ENCODE measurements at regions not wholly inside any gene's neighbourhood (a gene's known extent, or its start where the extent isn't known, plus 50 kb on each side); places are given as distances from the start of the nearest gene placed in this dataset.

GRCh38 chr2:16223841-16224177 is 283.5 kb downstream of the MYCN start:
- TF ChIP-seq RBBP5 (IDR thresholded peaks at IDR 0.05; ENCODE audit: borderline replicate concordance, low read depth, low read length) (no peak), E2F6 (IDR thresholded peaks at IDR 0.05) (no peak), YY1 (IDR thresholded peaks at IDR 0.05; ENCODE audit: low read depth, low read length) (no peak), SAP30 (IDR thresholded peaks at IDR 0.05; ENCODE audit: insufficient read depth, insufficient replicate concordance, low read length) (no peak), FOSL1 (IDR thresholded peaks at IDR 0.05; ENCODE audit: insufficient read depth, low read depth, low read length) (no peak), CREB1 (IDR thresholded peaks at IDR 0.05) (no peak), TAF1 (IDR thresholded peaks at IDR 0.05; ENCODE audit: low read depth, low read length) (no peak)
- no peak overlapping the region for H2BK20ac ChIP-seq (ENCODE audit: low read length)
- no peaks in the 10 kb centered on the region for H3K23me2 ChIP-seq (ENCODE audit: low read depth, low read length)
- no peak overlapping the region for H3K56ac ChIP-seq (replicated peaks; ENCODE audit: insufficient read length, low read depth, low read length)
- no peak overlapping the region for H2BK15ac ChIP-seq (ENCODE audit: low read length)
- no peak overlapping the region for H2AFZ ChIP-seq (ENCODE audit: low read length)
- H4K5ac ChIP-seq (ENCODE audit: insufficient read length, low read depth, low read length) = no peak overlapping the region
- no peaks in the 10 kb centered on the region for H3K79me1 ChIP-seq (ENCODE audit: low read depth, low read length)
- no peaks in the 10 kb centered on the region for H3K79me2 ChIP-seq (ENCODE audit: control insufficient read depth in 1 of 2, insufficient read depth in 2 of 2, low read length in 2 of 2)
- no peak overlapping the region; the same call in 1 of the 2 replicates for H4K8ac ChIP-seq (ENCODE audit: extremely low read depth, insufficient read depth, low read length)
- H3K4me3 ChIP-seq (ENCODE audit: extremely low read depth in 1 of 4, insufficient read depth in 2 of 4, low read depth in 3 of 4, low read length in 4 of 4) = no peak overlapping the region
- peak overlapping the region; percentile 76; the same call in 1 of the 2 replicates for H3K18ac ChIP-seq (ENCODE audit: extremely low read depth, low read length)
- no peak overlapping the region for H3K14ac ChIP-seq (ENCODE audit: insufficient read length)
- no peaks in the 10 kb centered on the region for H4K20me1 ChIP-seq (replicated peaks in 1 of 2; ENCODE audit: control insufficient read depth in 1 of 2, insufficient read depth in 2 of 2, low read length in 2 of 2)
- FAIRE-seq (no peak), DNase-seq (ENCODE audit: low read depth in 1 of 2, low spot score in 2 of 2) (no peak)
- no peak overlapping the region for H3K9ac ChIP-seq (replicated peaks in 1 of 4; ENCODE audit: extremely low read depth in 1 of 4, low read depth in 3 of 4, low read length in 3 of 4)
- ChIA-PET POLR2A (ENCODE audit: partially characterized antibody) (interaction anchor here (1.1 kb wide), 1 partner anchor 284 kb away, joined by 3 read pairs; no protein-coding TSS in a partner anchor), CTCF (ENCODE audit: partially characterized antibody) (interaction anchor here (0.8 to 1.1 kb wide), 2 partner anchors 28 to 58 kb away, joined by 3 read pairs; no protein-coding TSS in a partner anchor)
- 68% methylated on average over 3 of the region's 3 CpGs; no CpG with 5 or more reads in 1 of the 2 experiments for WGBS, 2 experiments (ENCODE audit: extremely low coverage in 1 of 2, insufficient coverage in 1 of 2, insufficient read length in 1 of 2, insufficient replicate concordance in 2 of 2, low coverage in 1 of 2, low lambda C conversion rate in 2 of 2, missing lambda C conversion rate in 1 of 2)
- H4K91ac ChIP-seq (replicated peaks; ENCODE audit: insufficient read length, low read length) = peak overlapping the region; percentile 47
- H3K27me3 ChIP-seq (replicated peaks in 1 of 4; ENCODE audit: control insufficient read depth in 3 of 4, extremely low read depth in 1 of 4, insufficient read depth in 3 of 4, low read length in 3 of 4) = no peaks in the 10 kb centered on the region
- no peaks in the 10 kb centered on the region for H3K36me3 ChIP-seq (ENCODE audit: control insufficient read depth in 2 of 4, insufficient read depth in 4 of 4, low read length in 3 of 4)
- H3K4me2 ChIP-seq (ENCODE audit: insufficient read depth in 1 of 2, low read depth in 2 of 2, low read length in 2 of 2) = no peak overlapping the region
- H3K4me1 ChIP-seq (replicated peaks in 1 of 4; ENCODE audit: control insufficient read depth in 3 of 4, insufficient read depth in 4 of 4, low read length in 3 of 4) = peaks cover 2 to 23% (median 15%) of the 10 kb centered on the region in 4 experiments; a peak in 6 of 7 replicates
- H3K4ac ChIP-seq (replicated peaks; ENCODE audit: insufficient read length, low read depth, low read length) = no peak overlapping the region
- no peak overlapping the region for H3K23ac ChIP-seq (ENCODE audit: insufficient read length)
- no peak overlapping the region for H2BK12ac ChIP-seq (ENCODE audit: low read depth, low read length)
- H3K27ac ChIP-seq (ENCODE audit: low read depth, low read length) = no peak overlapping the region
- H2BK120ac ChIP-seq (replicated peaks; ENCODE audit: low read depth, low read length) = no peak overlapping the region
- H2BK5ac ChIP-seq (ENCODE audit: low read depth, low read length) = no peak overlapping the region
- no peak overlapping the region for H2AK5ac ChIP-seq (ENCODE audit: low read depth, low read length)
- H3K9me3 ChIP-seq (ENCODE audit: insufficient read depth in 2 of 2, low read depth in 1 of 2, low read length in 1 of 2) = no peaks in the 10 kb centered on the region

All from H1 (cell line).